ENCODE measurements at regions not wholly inside any gene's neighbourhood (a gene's known extent, or its start where the extent isn't known, plus 50 kb on each side); places are given as distances from the start of the nearest gene placed in this dataset.

- TF ChIP-seq ZNF70 (CRISPR knock-in tag; IDR thresholded peaks at IDR 0.05), result no peak
- TF ChIP-seq PPARA (CRISPR knock-in tag; IDR thresholded peaks at IDR 0.05; ENCODE audit: borderline replicate concordance), result no peak
- TF ChIP-seq ISL1 (CRISPR knock-in tag; IDR thresholded peaks at IDR 0.05), result no peak
- TF ChIP-seq POU6F1 (CRISPR knock-in tag; IDR thresholded peaks at IDR 0.05; ENCODE audit: borderline replicate concordance, low read depth), result no peak
- TF ChIP-seq PATZ1 (CRISPR knock-in tag; IDR thresholded peaks at IDR 0.05; ENCODE audit: borderline replicate concordance), result no peak
- TF ChIP-seq ZFP30 (CRISPR knock-in tag; IDR thresholded peaks at IDR 0.05), result no peak
- TF ChIP-seq OSR1 (CRISPR knock-in tag; IDR thresholded peaks at IDR 0.05), result no peak
- no peak for TF ChIP-seq ZFP3 (CRISPR knock-in tag; IDR thresholded peaks at IDR 0.05)
- no peak for TF ChIP-seq ZNF565 (CRISPR knock-in tag; conservative IDR thresholded peaks at IDR 0.05; ENCODE audit: low read depth)
- no peak for TF ChIP-seq ZNF8 (CRISPR knock-in tag; IDR thresholded peaks at IDR 0.05)
- no peak for TF ChIP-seq RARB (CRISPR knock-in tag; IDR thresholded peaks at IDR 0.05)
- TF ChIP-seq ZC3H10 (CRISPR knock-in tag; IDR thresholded peaks at IDR 0.05), result no peak
Observed at GRCh38 chr21:17731554-17731953, 87.6 kb downstream of the C21orf91 start.
